ENCODE measurements at regions not wholly inside any gene's neighbourhood (a gene's known extent, or its start where the extent isn't known, plus 50 kb on each side); places are given as distances from the start of the nearest gene placed in this dataset.
A peak's percentile ranks its signal among the peaks of the same experiment; 100 is the strongest.

GRCh38 chr2:59177748-59178147 is 936.6 kb upstream of the FANCL start:
- no peaks in the 10 kb centered on the region for H3K9me2 ChIP-seq (replicated peaks; ENCODE audit: insufficient read depth, low read length)
- H3K4me1 ChIP-seq (ENCODE audit: low read length), result no peaks in the 10 kb centered on the region
- TF ChIP-seq CTCF (IDR thresholded peaks at IDR 0.05; ENCODE audit: low read length) (no peak), EZH2phosphoT487 (IDR thresholded peaks at IDR 0.05; ENCODE audit: low read length) (no peak), EZH2 (optimal IDR thresholded peaks at IDR 0.05; ENCODE audit: low read depth, low read length) (no peak)
- H3K4me3 ChIP-seq (ENCODE audit: low read length), result no peak overlapping the region
- no peak overlapping the region for H3K27ac ChIP-seq (ENCODE audit: low read length)
- no peaks in the 10 kb centered on the region for H4K20me1 ChIP-seq (ENCODE audit: insufficient read depth, low read length)
- H3K4me2 ChIP-seq (ENCODE audit: low read depth, low read length), result no peak overlapping the region
- no peaks in the 10 kb centered on the region for H3K9me3 ChIP-seq (replicated peaks; ENCODE audit: insufficient read depth, low read length)
- no peak for DNase-seq
- H3K36me3 ChIP-seq (replicated peaks; ENCODE audit: insufficient read depth, low read length), result no peaks in the 10 kb centered on the region
- H3F3A ChIP-seq (ENCODE audit: insufficient read depth, low read length), result no peaks in the 10 kb centered on the region
- H2AFZ ChIP-seq (ENCODE audit: low read length), result no peak overlapping the region
- H3K27me3 ChIP-seq (replicated peaks; ENCODE audit: insufficient read depth, low read length), result no peaks in the 10 kb centered on the region
- H3K9ac ChIP-seq (ENCODE audit: low read length), result no peak overlapping the region
- H3K79me2 ChIP-seq (ENCODE audit: low read length), result no peaks in the 10 kb centered on the region

GRCh38 chr2:59176737-59177136 is 935.6 kb upstream of the FANCL start:
- no peak; the same call in 1 of the 2 replicates for TF ChIP-seq CTCF (IDR thresholded peaks at IDR 0.05; ENCODE audit: low read length)
- no peak for TF ChIP-seq EZH2phosphoT487 (IDR thresholded peaks at IDR 0.05; ENCODE audit: low read length)
- no peak for TF ChIP-seq EZH2 (optimal IDR thresholded peaks at IDR 0.05; ENCODE audit: low read depth, low read length)
- H3K9ac ChIP-seq (ENCODE audit: low read length), result no peak overlapping the region
- no peak overlapping the region for H3K4me2 ChIP-seq (ENCODE audit: low read depth, low read length)
- no peaks in the 10 kb centered on the region for H3K4me1 ChIP-seq (ENCODE audit: low read length)
- no peaks in the 10 kb centered on the region for H3K36me3 ChIP-seq (replicated peaks; ENCODE audit: insufficient read depth, low read length)
- no peaks in the 10 kb centered on the region for H3K27me3 ChIP-seq (replicated peaks; ENCODE audit: insufficient read depth, low read length)
- H3K9me2 ChIP-seq (replicated peaks; ENCODE audit: insufficient read depth, low read length), result no peaks in the 10 kb centered on the region
- no peak overlapping the region for H2AFZ ChIP-seq (ENCODE audit: low read length)
- no peaks in the 10 kb centered on the region for H3F3A ChIP-seq (ENCODE audit: insufficient read depth, low read length)
- no peaks in the 10 kb centered on the region for H4K20me1 ChIP-seq (ENCODE audit: insufficient read depth, low read length)
- peak; percentile 27 for DNase-seq
- H3K9me3 ChIP-seq (replicated peaks; ENCODE audit: insufficient read depth, low read length), result no peaks in the 10 kb centered on the region
- H3K4me3 ChIP-seq (ENCODE audit: low read length), result no peak overlapping the region
- no peaks in the 10 kb centered on the region for H3K79me2 ChIP-seq (ENCODE audit: low read length)
- no peak overlapping the region for H3K27ac ChIP-seq (ENCODE audit: low read length)

GRCh38 chr2:59174536-59175243 is 933.6 kb upstream of the FANCL start:
- DNase-seq, result no peak
- no peaks in the 10 kb centered on the region for H3K36me3 ChIP-seq (replicated peaks; ENCODE audit: insufficient read depth, low read length)
- no peaks in the 10 kb centered on the region for H3F3A ChIP-seq (ENCODE audit: insufficient read depth, low read length)
- no peaks in the 10 kb centered on the region for H3K27me3 ChIP-seq (replicated peaks; ENCODE audit: insufficient read depth, low read length)
- H3K27ac ChIP-seq (ENCODE audit: low read length), result no peak overlapping the region
- no peaks in the 10 kb centered on the region for H3K79me2 ChIP-seq (ENCODE audit: low read length)
- no peaks in the 10 kb centered on the region for H3K4me1 ChIP-seq (ENCODE audit: low read length)
- H3K9ac ChIP-seq (ENCODE audit: low read length), result no peak overlapping the region
- H3K4me2 ChIP-seq (ENCODE audit: low read depth, low read length), result no peak overlapping the region
- no peak overlapping the region for H3K4me3 ChIP-seq (ENCODE audit: low read length)
- H4K20me1 ChIP-seq (ENCODE audit: insufficient read depth, low read length), result no peaks in the 10 kb centered on the region
- no peak overlapping the region for H2AFZ ChIP-seq (ENCODE audit: low read length)
- no peaks in the 10 kb centered on the region for H3K9me2 ChIP-seq (replicated peaks; ENCODE audit: insufficient read depth, low read length)
- no peaks in the 10 kb centered on the region for H3K9me3 ChIP-seq (replicated peaks; ENCODE audit: insufficient read depth, low read length)
- no peak for TF ChIP-seq CTCF (IDR thresholded peaks at IDR 0.05; ENCODE audit: low read length)

All from MM.1S (cell line).